GM19455 (cell line): ENCODE measurements at regions not wholly inside any gene's neighbourhood (a gene's known extent, or its start where the extent isn't known, plus 50 kb on each side); places are given as distances from the start of the nearest gene placed in this dataset.

Experiments
- ATAC-seq: cut with Tn5 transposase; IDR thresholded peaks from one replicate; pipeline ENCODE4 v1.9.1; 2021; ENCODE audit not compliant: unreplicated experiment

- ATAC-seq: no peak
These were observed 77.7 kb upstream of the ROBO1 start for GRCh38 chr3:79845546-79845945.

- ATAC-seq: no peak
These were observed 76.4 kb upstream of the ROBO1 start for GRCh38 chr3:79844176-79844575.

- no peak for ATAC-seq
These were observed 75.4 kb upstream of the ROBO1 start for GRCh38 chr3:79843180-79843579.

GRCh38 chr3:79835701-79836100, 67.9 kb upstream of the ROBO1 start:
- no peak for ATAC-seq

GRCh38 chr3:79824166-79824565, 56.4 kb upstream of the ROBO1 start:
- no peak for ATAC-seq

GRCh38 chr3:79822076-79822475, 54.3 kb upstream of the ROBO1 start:
- ATAC-seq: no peak

GRCh38 chr3:79820089-79820488, 52.3 kb upstream of the ROBO1 start:
- ATAC-seq: no peak

- no peak for ATAC-seq
These were observed 50.2 kb upstream of the ROBO1 start for GRCh38 chr3:79818015-79818414.
